Fibroblast of skin of left quadriceps (primary cell): ENCODE measurements at regions not wholly inside any gene's neighbourhood (a gene's known extent, or its start where the extent isn't known, plus 50 kb on each side); places are given as distances from the start of the nearest gene placed in this dataset.
"Not testable (repeated sequence)": the region's sequence is repeated elsewhere in the genome, so short reads cannot be mapped to it uniquely, and the experiment has no call there.

Experiments
- DNase-seq, 2 experiments: peaks; one replicate each; pipeline ENCODE4 v3.0.0-alpha.2; 2013; ENCODE audit warnings: low read depth in 2 of 2

GRCh38 chr10:53536322-53536721 lies 763.7 kb upstream of the MBL2 start:
- no peak for DNase-seq

GRCh38 chr10:53534428-53534827 lies 761.8 kb upstream of the MBL2 start:
- DNase-seq: no peak

- no peak for DNase-seq
Measured at GRCh38 chr10:53528974-53529373, 756.4 kb upstream of the MBL2 start.

GRCh38 chr10:53521046-53521445 lies 748.5 kb upstream of the MBL2 start:
- no peak for DNase-seq

GRCh38 chr10:53508197-53508596 lies 735.6 kb upstream of the MBL2 start:
- no peak for DNase-seq

GRCh38 chr10:53504492-53504891 lies 731.9 kb upstream of the MBL2 start:
- not testable (repeated sequence) for DNase-seq

- no peak for DNase-seq
Measured at GRCh38 chr10:53491774-53492173, 719.2 kb upstream of the MBL2 start.

GRCh38 chr10:53490553-53490952 lies 718.0 kb upstream of the MBL2 start:
- DNase-seq: no peak

- no peak for DNase-seq
Measured at GRCh38 chr10:53489335-53490182, 717.0 kb upstream of the MBL2 start.

GRCh38 chr10:53487019-53487983 lies 714.7 kb upstream of the MBL2 start:
- DNase-seq: no peak

- not testable (repeated sequence) for DNase-seq
Measured at GRCh38 chr10:53485422-53485821, 712.8 kb upstream of the MBL2 start.

GRCh38 chr10:53479365-53479764 lies 706.8 kb upstream of the MBL2 start:
- DNase-seq: no peak

- no peak for DNase-seq
Measured at GRCh38 chr10:53477313-53477675, 704.7 kb upstream of the MBL2 start.

- DNase-seq: no peak
Measured at GRCh38 chr10:53476650-53477312, 704.2 kb upstream of the MBL2 start.

GRCh38 chr10:53469383-53469782 lies 696.8 kb upstream of the MBL2 start:
- no peak for DNase-seq

- DNase-seq: no peak
Measured at GRCh38 chr10:53463539-53463938, 691.0 kb upstream of the MBL2 start.

GRCh38 chr10:53458007-53458406 lies 685.4 kb upstream of the MBL2 start:
- DNase-seq: no peak

GRCh38 chr10:53453196-53453595 lies 680.6 kb upstream of the MBL2 start:
- no peak for DNase-seq

GRCh38 chr10:53447576-53447975 lies 675.0 kb upstream of the MBL2 start:
- DNase-seq: no peak

GRCh38 chr10:53441843-53442242 lies 669.3 kb upstream of the MBL2 start:
- DNase-seq: no peak

- DNase-seq: no peak
Measured at GRCh38 chr10:53440601-53441000, 668.0 kb upstream of the MBL2 start.

- not testable (repeated sequence) for DNase-seq
Measured at GRCh38 chr10:53439075-53439474, 666.5 kb upstream of the MBL2 start.
